Liver (tissue), 8 donors: ENCODE measurements at regions not wholly inside any gene's neighbourhood (a gene's known extent, or its start where the extent isn't known, plus 50 kb on each side); places are given as distances from the start of the nearest gene placed in this dataset.

ENCODE experiments used
- DNase-seq: peaks from one replicate; pipeline ENCODE4 v3.0.0-alpha.2; 2017; ENCODE audit warnings: low spot score
- H3K27ac ChIP-seq, 2 donors: one replicate each; pipeline ENCODE4 v1.7.0; 2013; ENCODE audit warnings: inconsistent platforms in 2 of 2, low read length in 2 of 2, control low read depth in 1 of 2, low read depth in 1 of 2, mild to moderate bottlenecking in 1 of 2
- H3K27me3 ChIP-seq, 4 donors: one replicate each; pipeline versions ENCODE4 v1.6.1 to v1.7.0; 2013; ENCODE audit warnings: low read length in 3 of 4, inconsistent platforms in 1 of 4, mild to moderate bottlenecking in 1 of 4, moderate library complexity in 1 of 4; ENCODE audit not compliant: control insufficient read depth in 4 of 4, insufficient read depth in 4 of 4
- H3K36me3 ChIP-seq, 4 donors: one replicate each; pipeline versions ENCODE4 v1.6.1 to v1.7.0; 2013; ENCODE audit warnings: low read length in 3 of 4, mild to moderate bottlenecking in 3 of 4, low read depth in 1 of 4, moderate library complexity in 1 of 4; ENCODE audit not compliant: control insufficient read depth in 4 of 4, insufficient read depth in 3 of 4
- H3K4me1 ChIP-seq, 4 donors: one replicate each; pipeline versions ENCODE4 v1.6.1 to v1.7.0; 2013; ENCODE audit warnings: low read length in 3 of 4, mild to moderate bottlenecking in 3 of 4, moderate library complexity in 1 of 4; ENCODE audit not compliant: control insufficient read depth in 4 of 4, insufficient read depth in 4 of 4
- H3K4me3 ChIP-seq, 3 donors: one replicate each; pipeline versions ENCODE4 v1.6.1 to v1.7.0; 2013; ENCODE audit warnings: low read length in 3 of 3, control low read depth in 1 of 3, low read depth in 1 of 3, mild to moderate bottlenecking in 1 of 3
- H3K9ac ChIP-seq, 2 donors: one replicate each; pipeline ENCODE4 v1.7.0; 2013; ENCODE audit warnings: low read length in 2 of 2, mild to moderate bottlenecking in 2 of 2, moderate library complexity in 2 of 2, control low read depth in 1 of 2, low read depth in 1 of 2
- H3K9me3 ChIP-seq, 4 donors: one replicate each; pipeline versions ENCODE4 v1.6.1 to v1.7.0; 2013; ENCODE audit warnings: low read length in 3 of 4; ENCODE audit not compliant: control insufficient read depth in 4 of 4
- ATF3 ChIP-seq: IDR thresholded peaks from 2 replicates; pipeline ENCODE4 v1.6.1; 2016; ENCODE audit warnings: antibody characterized with exemption
- EGR1 ChIP-seq, 2 donors: IDR thresholded peaks; 2 replicates each; pipeline ENCODE4 v1.6.1; 2016 to 2018; ENCODE audit warnings: antibody characterized with exemption in 2 of 2, low read depth in 2 of 2
- FOXA1 ChIP-seq: IDR thresholded peaks from 2 replicates; pipeline ENCODE4 v1.6.1; 2016; ENCODE audit warnings: antibody characterized with exemption
- FOXA2 ChIP-seq: IDR thresholded peaks from 2 replicates; pipeline ENCODE4 v1.6.1; 2016; ENCODE audit warnings: antibody characterized with exemption
- GABPA ChIP-seq, 2 donors: IDR thresholded peaks in 1 of 2; conservative IDR thresholded peaks in 1 of 2; 2 replicates each; pipeline ENCODE4 v1.6.1; 2016; ENCODE audit warnings: antibody characterized with exemption in 2 of 2, mild to moderate bottlenecking in 1 of 2, moderate library complexity in 1 of 2
- HNF4A ChIP-seq, 2 donors: conservative IDR thresholded peaks; 2 replicates each; pipeline ENCODE4 v1.6.1; 2016; ENCODE audit warnings: antibody characterized with exemption in 2 of 2, mild to moderate bottlenecking in 2 of 2
- HNF4G ChIP-seq: IDR thresholded peaks from 2 replicates; pipeline ENCODE4 v1.6.1; 2016; ENCODE audit warnings: antibody characterized with exemption
- JUND ChIP-seq, 2 donors: IDR thresholded peaks; 2 replicates each; pipeline ENCODE4 v1.6.1; 2016; ENCODE audit warnings: antibody characterized with exemption in 2 of 2
- MAX ChIP-seq: IDR thresholded peaks from 2 replicates; pipeline ENCODE4 v1.6.1; 2016; ENCODE audit warnings: antibody characterized with exemption
- NR2F2 ChIP-seq: IDR thresholded peaks from 2 replicates; pipeline ENCODE4 v1.6.1; 2016; ENCODE audit warnings: antibody characterized with exemption
- RAD21 ChIP-seq, 2 donors: IDR thresholded peaks; 2 replicates each; pipeline ENCODE4 v1.6.1; 2016; ENCODE audit warnings: antibody characterized with exemption in 2 of 2, mild to moderate bottlenecking in 2 of 2
- REST ChIP-seq: IDR thresholded peaks from 2 replicates; pipeline ENCODE4 v1.6.1; 2016; ENCODE audit warnings: antibody characterized with exemption, mild to moderate bottlenecking
- RXRA ChIP-seq, 2 donors: IDR thresholded peaks; 2 replicates each; pipeline ENCODE4 v1.6.1; 2017 to 2018; ENCODE audit warnings: antibody characterized with exemption in 2 of 2, mild to moderate bottlenecking in 1 of 2
- SP1 ChIP-seq: IDR thresholded peaks from 2 replicates; pipeline ENCODE4 v1.6.1; 2018; ENCODE audit warnings: antibody characterized with exemption, mild to moderate bottlenecking
- TAF1 ChIP-seq: conservative IDR thresholded peaks from 2 replicates; pipeline ENCODE4 v1.6.1; 2016; ENCODE audit warnings: antibody characterized with exemption, mild to moderate bottlenecking
- YY1 ChIP-seq: IDR thresholded peaks from 2 replicates; pipeline ENCODE4 v1.6.1; 2016; ENCODE audit warnings: antibody characterized with exemption, mild to moderate bottlenecking
- WGBS: extraction: QIAGEN DNeasy Blood & Tissue Kit; methylation state at CpG from one replicate; pipeline ENCODE4 v1.1.7; 2013; 5-methylcytosine and 5-hydroxymethylcytosine counted together
- TF ChIP-seq, protein P1 (sequence below): fragments of 150-350 bp; IDR thresholded peaks from 2 replicates; pipeline ENCODE4 v1.5.1; 2017; ENCODE audit warnings: improper control_type of control experiment, low read depth, low read length; ENCODE audit not compliant: missing input control
- TF ChIP-seq, protein P2 (sequence below): IDR thresholded peaks from 2 replicates; pipeline ENCODE4 v1.6.1; 2016; ENCODE audit warnings: antibody characterized with exemption
- donor health status: healthy.
- donor health status: healthy.
- donor health status: healthy.
- donor health status: healthy.
- donor health status: healthy.

DNA sequence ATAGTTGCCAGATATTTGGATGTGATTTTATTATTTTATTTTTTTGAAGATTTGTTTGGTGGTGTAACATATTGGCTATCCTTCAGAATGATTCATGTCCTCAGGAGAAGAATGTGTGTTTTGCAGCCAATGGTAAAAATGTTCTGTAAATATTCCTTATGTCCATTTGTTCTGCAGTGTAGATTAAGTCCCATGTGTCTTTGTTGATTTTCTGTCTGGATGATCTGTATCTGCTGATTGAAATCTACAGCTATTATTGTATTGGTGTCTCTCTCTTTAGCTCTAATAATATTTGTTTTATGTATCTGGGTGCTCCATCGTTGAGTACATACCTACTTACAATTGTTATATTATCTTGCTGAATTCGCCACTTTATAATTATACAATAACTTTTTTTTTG is 1641.7 kb downstream of the OTOL1 start:
- DNase-seq = no peak
- Histone ChIP-seq H3K27me3 (no peaks in the 10 kb centered on the region), H3K27ac (no peak overlapping the region), H3K4me1 (no peaks in the 10 kb centered on the region), H3K9me3 (peaks cover 0 to 3% (median 0%) of the 10 kb centered on the region in 4 donors), H3K9ac (no peak overlapping the region), H3K36me3 (no peaks in the 10 kb centered on the region), H3K4me3 (no peak overlapping the region)
- TF ChIP-seq FOXA2 (no peak), SP1 (no peak), GABPA (IDR thresholded peaks at IDR 0.05 in 1 of 2, conservative IDR thresholded peaks at IDR 0.05 in 1 of 2) (no peak), TAF1 (no peak), YY1 (no peak), MAX (no peak), FOXA1 (no peak), HNF4G (no peak)
- TF ChIP-seq, protein P1, sequence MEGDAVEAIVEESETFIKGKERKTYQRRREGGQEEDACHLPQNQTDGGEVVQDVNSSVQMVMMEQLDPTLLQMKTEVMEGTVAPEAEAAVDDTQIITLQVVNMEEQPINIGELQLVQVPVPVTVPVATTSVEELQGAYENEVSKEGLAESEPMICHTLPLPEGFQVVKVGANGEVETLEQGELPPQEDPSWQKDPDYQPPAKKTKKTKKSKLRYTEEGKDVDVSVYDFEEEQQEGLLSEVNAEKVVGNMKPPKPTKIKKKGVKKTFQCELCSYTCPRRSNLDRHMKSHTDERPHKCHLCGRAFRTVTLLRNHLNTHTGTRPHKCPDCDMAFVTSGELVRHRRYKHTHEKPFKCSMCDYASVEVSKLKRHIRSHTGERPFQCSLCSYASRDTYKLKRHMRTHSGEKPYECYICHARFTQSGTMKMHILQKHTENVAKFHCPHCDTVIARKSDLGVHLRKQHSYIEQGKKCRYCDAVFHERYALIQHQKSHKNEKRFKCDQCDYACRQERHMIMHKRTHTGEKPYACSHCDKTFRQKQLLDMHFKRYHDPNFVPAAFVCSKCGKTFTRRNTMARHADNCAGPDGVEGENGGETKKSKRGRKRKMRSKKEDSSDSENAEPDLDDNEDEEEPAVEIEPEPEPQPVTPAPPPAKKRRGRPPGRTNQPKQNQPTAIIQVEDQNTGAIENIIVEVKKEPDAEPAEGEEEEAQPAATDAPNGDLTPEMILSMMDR = no peak
- WGBS = 75% methylated on average over 2 of the region's 2 CpGs

DNA sequence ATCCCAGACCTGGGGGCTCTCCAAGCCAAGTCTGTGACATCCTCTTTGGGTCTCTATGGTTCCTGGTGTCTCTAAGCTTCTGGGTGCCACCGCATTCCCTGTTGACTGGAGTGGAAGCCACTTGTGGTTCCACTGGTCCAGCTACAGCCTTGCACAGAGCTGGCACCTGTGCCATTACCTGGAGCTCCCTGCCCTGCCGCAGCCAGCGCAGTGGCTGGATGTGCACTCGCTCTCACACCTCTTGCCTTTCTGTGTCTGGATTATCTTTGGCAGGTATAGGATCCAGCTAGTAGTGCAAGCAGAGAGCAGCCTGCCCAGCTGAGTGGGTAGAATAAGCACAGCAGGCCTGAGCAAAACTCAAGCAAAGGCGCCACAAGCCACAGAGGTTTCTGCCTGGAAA is 1635.5 kb downstream of the OTOL1 start:
- no peak overlapping the region for H3K27ac ChIP-seq
- TF ChIP-seq JUND (IDR thresholded peaks at IDR 0.05) (no peak), RAD21 (IDR thresholded peaks at IDR 0.05) (no peak), NR2F2 (no peak), ATF3 (no peak), RXRA (IDR thresholded peaks at IDR 0.05) (no peak), MAX (no peak), FOXA1 (no peak), FOXA2 (no peak), REST (no peak), GABPA (IDR thresholded peaks at IDR 0.05 in 1 of 2, conservative IDR thresholded peaks at IDR 0.05 in 1 of 2) (no peak), SP1 (no peak), EGR1 (IDR thresholded peaks at IDR 0.05; ENCODE audit: low read depth in 2 of 2) (no peak), HNF4G (no peak), YY1 (no peak), TAF1 (no peak), HNF4A (conservative IDR thresholded peaks at IDR 0.05) (no peak)
- TF ChIP-seq, protein P2, sequence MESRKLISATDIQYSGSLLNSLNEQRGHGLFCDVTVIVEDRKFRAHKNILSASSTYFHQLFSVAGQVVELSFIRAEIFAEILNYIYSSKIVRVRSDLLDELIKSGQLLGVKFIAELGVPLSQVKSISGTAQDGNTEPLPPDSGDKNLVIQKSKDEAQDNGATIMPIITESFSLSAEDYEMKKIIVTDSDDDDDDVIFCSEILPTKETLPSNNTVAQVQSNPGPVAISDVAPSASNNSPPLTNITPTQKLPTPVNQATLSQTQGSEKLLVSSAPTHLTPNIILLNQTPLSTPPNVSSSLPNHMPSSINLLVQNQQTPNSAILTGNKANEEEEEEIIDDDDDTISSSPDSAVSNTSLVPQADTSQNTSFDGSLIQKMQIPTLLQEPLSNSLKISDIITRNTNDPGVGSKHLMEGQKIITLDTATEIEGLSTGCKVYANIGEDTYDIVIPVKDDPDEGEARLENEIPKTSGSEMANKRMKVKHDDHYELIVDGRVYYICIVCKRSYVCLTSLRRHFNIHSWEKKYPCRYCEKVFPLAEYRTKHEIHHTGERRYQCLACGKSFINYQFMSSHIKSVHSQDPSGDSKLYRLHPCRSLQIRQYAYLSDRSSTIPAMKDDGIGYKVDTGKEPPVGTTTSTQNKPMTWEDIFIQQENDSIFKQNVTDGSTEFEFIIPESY = no peak
- TF ChIP-seq, protein P1 = no peak
- peaks cover 0 to 11% (median 3%) of the 10 kb centered on the region in 4 donors for H3K9me3 ChIP-seq
- H3K27me3 ChIP-seq = no peaks in the 10 kb centered on the region
- H3K4me1 ChIP-seq = no peaks in the 10 kb centered on the region
- WGBS = 92% methylated on average over 5 of the region's 5 CpGs
- DNase-seq = no peak
- H3K36me3 ChIP-seq = no peaks in the 10 kb centered on the region
- H3K4me3 ChIP-seq = no peak overlapping the region
- H3K9ac ChIP-seq = no peak overlapping the region
